ENCODE measurements at regions not wholly inside any gene's neighbourhood (a gene's known extent, or its start where the extent isn't known, plus 50 kb on each side); places are given as distances from the start of the nearest gene placed in this dataset.

GRCh38 chr14:55908106-55908505 is 210.1 kb upstream of the PELI2 start:
- intact Hi-C loops (cut with DNase I), result no loop called here
- no peaks in the 10 kb centered on the region for H3K36me3 ChIP-seq
- ATAC-seq (no peak), DNase-seq (no peak)
- no peak overlapping the region for H3K4me3 ChIP-seq
- no peaks in the 10 kb centered on the region for H3K27me3 ChIP-seq (ENCODE audit: low read depth)
- TF ChIP-seq CTCF (IDR thresholded peaks at IDR 0.05), result no peak
- H3K27ac ChIP-seq, result no peak overlapping the region
- no peaks in the 10 kb centered on the region for H3K9me3 ChIP-seq
- no peaks in the 10 kb centered on the region for H3K4me1 ChIP-seq

DNA sequence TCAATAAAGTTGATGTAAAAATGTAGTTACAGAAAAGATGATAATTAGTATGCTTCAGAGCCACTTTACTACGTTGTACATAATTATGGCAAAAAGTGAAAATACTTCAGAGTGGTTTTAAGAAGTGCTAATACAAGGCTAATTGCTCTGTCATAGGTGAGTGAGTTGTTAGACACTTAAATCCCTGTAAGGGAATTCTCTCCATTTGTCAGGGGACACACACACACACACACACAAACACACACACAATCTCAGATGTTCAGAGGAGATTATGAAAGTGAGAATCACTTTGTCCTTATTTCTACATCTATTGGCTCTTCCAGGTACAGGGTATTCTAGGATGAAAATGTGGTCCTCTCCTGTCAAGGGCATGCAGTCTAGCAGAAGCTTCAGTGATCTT is 208.3 kb upstream of the PELI2 start:
- TF ChIP-seq CTCF (IDR thresholded peaks at IDR 0.05), result no peak
- H3K4me1 ChIP-seq, result no peaks in the 10 kb centered on the region
- no peak overlapping the region for H3K4me3 ChIP-seq
- H3K27me3 ChIP-seq (ENCODE audit: low read depth), result no peaks in the 10 kb centered on the region
- ATAC-seq (no peak), DNase-seq (no peak)
- H3K27ac ChIP-seq, result no peak overlapping the region
- H3K9me3 ChIP-seq, result no peaks in the 10 kb centered on the region
- intact Hi-C loops (cut with DNase I), result no loop called here
- no peaks in the 10 kb centered on the region for H3K36me3 ChIP-seq

DNA sequence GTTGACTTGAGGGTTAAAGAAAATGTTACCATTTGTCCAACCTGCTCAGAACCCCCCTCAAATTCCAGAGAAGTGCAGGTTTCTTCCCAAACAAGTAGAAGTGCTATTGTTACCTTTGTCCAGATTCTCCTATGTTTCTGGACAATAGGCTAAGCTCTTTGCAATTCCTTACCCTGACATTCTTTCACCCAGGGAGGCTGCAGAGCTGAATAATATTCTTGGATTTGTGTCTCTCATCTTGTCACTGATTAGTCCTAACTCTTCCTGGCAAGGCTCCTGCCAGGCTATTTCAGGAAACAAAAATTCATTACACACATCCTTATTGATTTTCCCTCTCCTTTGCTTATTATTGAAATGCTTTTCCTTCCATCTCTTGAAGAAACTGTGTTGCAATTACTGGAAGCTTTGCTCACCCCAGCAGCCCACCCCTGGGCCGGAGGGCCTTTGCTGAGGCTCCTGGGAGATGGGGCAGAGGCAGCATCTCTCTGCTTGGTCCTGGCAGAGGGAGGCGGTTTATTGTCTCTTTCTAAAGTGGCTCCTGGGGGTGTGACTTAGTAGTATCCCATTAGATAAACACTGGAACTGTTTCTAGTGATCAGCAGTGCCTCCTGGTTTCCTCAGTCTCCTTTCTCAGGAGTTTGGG is 207.5 kb upstream of the PELI2 start:
- no peaks in the 10 kb centered on the region for H3K9me3 ChIP-seq
- H3K4me3 ChIP-seq, result no peak overlapping the region
- no peaks in the 10 kb centered on the region for H3K4me1 ChIP-seq
- no peak for TF ChIP-seq CTCF (IDR thresholded peaks at IDR 0.05)
- H3K27me3 ChIP-seq (ENCODE audit: low read depth), result no peaks in the 10 kb centered on the region
- H3K36me3 ChIP-seq, result no peaks in the 10 kb centered on the region
- DNase-seq (no peak), ATAC-seq (no peak)
- intact Hi-C loops (cut with DNase I), result no loop called here
- no peak overlapping the region for H3K27ac ChIP-seq

DNA sequence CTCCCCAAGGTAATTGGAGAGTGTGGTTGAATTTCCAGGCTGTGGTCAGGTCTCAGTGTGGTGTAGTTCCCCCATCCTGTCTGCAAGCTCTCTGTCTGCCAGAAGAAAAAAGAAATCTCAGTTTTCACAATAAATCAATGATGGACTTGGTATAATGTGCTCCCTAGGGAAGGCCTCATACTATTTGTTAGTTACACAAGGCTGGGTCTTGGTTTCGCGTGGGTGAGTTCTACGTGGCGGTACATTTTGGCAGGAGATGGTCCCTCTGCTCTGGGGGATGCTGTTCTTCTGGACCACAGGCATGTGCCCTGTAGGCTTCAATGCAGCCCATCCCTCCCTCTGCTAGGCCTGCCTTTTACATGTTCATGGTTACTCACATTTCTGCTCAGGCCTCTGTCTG is 206.4 kb upstream of the PELI2 start:
- H3K4me3 ChIP-seq, result no peak overlapping the region
- H3K36me3 ChIP-seq, result no peaks in the 10 kb centered on the region
- intact Hi-C loops (cut with DNase I), result no loop called here
- H3K4me1 ChIP-seq, result no peaks in the 10 kb centered on the region
- H3K9me3 ChIP-seq, result no peaks in the 10 kb centered on the region
- TF ChIP-seq CTCF (IDR thresholded peaks at IDR 0.05), result no peak
- H3K27me3 ChIP-seq (ENCODE audit: low read depth), result no peaks in the 10 kb centered on the region
- no peak overlapping the region for H3K27ac ChIP-seq
- DNase-seq (no peak), ATAC-seq (no peak)

GRCh38 chr14:55912344-55912743 is 205.9 kb upstream of the PELI2 start:
- no peaks in the 10 kb centered on the region for H3K4me1 ChIP-seq
- H3K27ac ChIP-seq, result no peak overlapping the region
- no peak overlapping the region for H3K4me3 ChIP-seq
- peaks cover 5% of the 10 kb centered on the region for H3K27me3 ChIP-seq (ENCODE audit: low read depth)
- TF ChIP-seq CTCF (IDR thresholded peaks at IDR 0.05), result no peak
- no peak for DNase-seq
- H3K36me3 ChIP-seq, result no peaks in the 10 kb centered on the region
- ATAC-seq, result no peak
- intact Hi-C loops (cut with DNase I), result no loop called here
- no peaks in the 10 kb centered on the region for H3K9me3 ChIP-seq

Data from lower lobe of right lung (tissue), 2 donors.